Uterus (tissue), 3 donors: ENCODE measurements at regions not wholly inside any gene's neighbourhood (a gene's known extent, or its start where the extent isn't known, plus 50 kb on each side); places are given as distances from the start of the nearest gene placed in this dataset.

Experiments used
- DNase-seq, 2 donors: peaks; one replicate each; pipeline ENCODE4 v3.0.0-alpha.2; 2019 to 2020
- H3K27ac ChIP-seq, 2 donors: fragments of 200-600 bp; sonication (generic); 1 replicate in 1 of 2; 2 replicates in 1 of 2; pipeline ENCODE4 v1.5.1; 2016 to 2018
- H3K27me3 ChIP-seq, 2 donors: fragments of 200-600 bp; sonication (generic); one replicate each; pipeline ENCODE4 v1.5.1; 2018 to 2019; ENCODE audit warnings: control low read depth in 1 of 2
- H3K36me3 ChIP-seq, 2 donors: fragments of 200-600 bp; sonication (generic); one replicate each; pipeline ENCODE4 v1.5.1; 2019; ENCODE audit warnings: control low read depth in 1 of 2
- H3K4me1 ChIP-seq, 2 donors: fragments of 200-600 bp; sonication (generic); one replicate each; pipeline ENCODE4 v1.5.1; 2018 to 2019; ENCODE audit warnings: control low read depth in 1 of 2
- H3K4me3 ChIP-seq, 2 donors: fragments of 200-600 bp; sonication (generic); 1 replicate in 1 of 2; 2 replicates in 1 of 2; pipeline ENCODE4 v1.5.1; 2018 to 2019; ENCODE audit warnings: mild to moderate bottlenecking in 1 of 2
- H3K9me3 ChIP-seq, 2 donors: fragments of 200-600 bp; sonication (generic); one replicate each; pipeline ENCODE4 v1.5.1; 2019; ENCODE audit warnings: control low read depth in 1 of 2
- POLR2A ChIP-seq, 2 donors: fragments of 450-650 bp; IDR thresholded peaks; one replicate each; pipeline ENCODE4 v1.6.1; 2016; ENCODE audit warnings: antibody characterized with exemption in 2 of 2, mild to moderate bottlenecking in 1 of 2, moderate library complexity in 1 of 2
- intact Hi-C: fragments of 100-400 bp; cut with DNase I; formaldehyde crosslinking; loops from one replicate; pipeline ENCODE4 v1.15.1; 2023; ENCODE audit warnings: low total_unique reads
- TF ChIP-seq, protein P1 (sequence below), 4 experiments: fragments of 200-600 bp in 2 of 4; fragments of 450-650 bp in 2 of 4; sonication (generic) in 2 of 4; IDR thresholded peaks; one replicate each; pipeline ENCODE4 v1.5.1; 2016 to 2019; ENCODE audit warnings: antibody characterized with exemption in 4 of 4, mild to moderate bottlenecking in 2 of 4, moderate library complexity in 1 of 4
- donor health status: DM: yes; HTN: yes; CAD: no.

DNA sequence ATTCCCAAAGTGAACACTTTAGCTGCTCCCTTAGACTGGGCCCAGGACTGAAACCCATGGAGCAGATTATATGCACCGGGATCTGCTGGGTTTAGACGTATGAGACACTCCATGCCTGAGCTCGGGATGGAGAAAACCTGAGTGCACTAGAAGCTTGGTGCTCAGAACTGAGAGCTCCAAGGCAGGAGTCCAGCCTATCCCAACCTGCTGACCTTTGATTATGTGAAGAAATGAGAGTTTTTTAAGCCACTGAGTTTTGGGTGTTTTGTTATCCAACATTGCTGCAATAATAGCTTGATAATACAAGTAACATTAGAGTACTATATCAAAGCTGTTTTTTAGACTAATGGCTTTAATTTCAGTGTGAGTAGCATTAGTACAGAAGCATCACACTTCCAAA is 131.5 kb upstream of the KCNK1 start:
- H3K27ac ChIP-seq = no peak overlapping the region
- no peaks in the 10 kb centered on the region for H3K4me1 ChIP-seq
- no peaks in the 10 kb centered on the region for H3K36me3 ChIP-seq
- no peak overlapping the region for H3K4me3 ChIP-seq
- intact Hi-C loops = no loop called here
- H3K9me3 ChIP-seq = no peaks in the 10 kb centered on the region
- no peak for DNase-seq
- H3K27me3 ChIP-seq = no peaks in the 10 kb centered on the region
- TF ChIP-seq, protein P1, sequence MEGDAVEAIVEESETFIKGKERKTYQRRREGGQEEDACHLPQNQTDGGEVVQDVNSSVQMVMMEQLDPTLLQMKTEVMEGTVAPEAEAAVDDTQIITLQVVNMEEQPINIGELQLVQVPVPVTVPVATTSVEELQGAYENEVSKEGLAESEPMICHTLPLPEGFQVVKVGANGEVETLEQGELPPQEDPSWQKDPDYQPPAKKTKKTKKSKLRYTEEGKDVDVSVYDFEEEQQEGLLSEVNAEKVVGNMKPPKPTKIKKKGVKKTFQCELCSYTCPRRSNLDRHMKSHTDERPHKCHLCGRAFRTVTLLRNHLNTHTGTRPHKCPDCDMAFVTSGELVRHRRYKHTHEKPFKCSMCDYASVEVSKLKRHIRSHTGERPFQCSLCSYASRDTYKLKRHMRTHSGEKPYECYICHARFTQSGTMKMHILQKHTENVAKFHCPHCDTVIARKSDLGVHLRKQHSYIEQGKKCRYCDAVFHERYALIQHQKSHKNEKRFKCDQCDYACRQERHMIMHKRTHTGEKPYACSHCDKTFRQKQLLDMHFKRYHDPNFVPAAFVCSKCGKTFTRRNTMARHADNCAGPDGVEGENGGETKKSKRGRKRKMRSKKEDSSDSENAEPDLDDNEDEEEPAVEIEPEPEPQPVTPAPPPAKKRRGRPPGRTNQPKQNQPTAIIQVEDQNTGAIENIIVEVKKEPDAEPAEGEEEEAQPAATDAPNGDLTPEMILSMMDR (IDR thresholded peaks at IDR 0.05) = no peak
- TF ChIP-seq POLR2A (IDR thresholded peaks at IDR 0.05) = no peak

DNA sequence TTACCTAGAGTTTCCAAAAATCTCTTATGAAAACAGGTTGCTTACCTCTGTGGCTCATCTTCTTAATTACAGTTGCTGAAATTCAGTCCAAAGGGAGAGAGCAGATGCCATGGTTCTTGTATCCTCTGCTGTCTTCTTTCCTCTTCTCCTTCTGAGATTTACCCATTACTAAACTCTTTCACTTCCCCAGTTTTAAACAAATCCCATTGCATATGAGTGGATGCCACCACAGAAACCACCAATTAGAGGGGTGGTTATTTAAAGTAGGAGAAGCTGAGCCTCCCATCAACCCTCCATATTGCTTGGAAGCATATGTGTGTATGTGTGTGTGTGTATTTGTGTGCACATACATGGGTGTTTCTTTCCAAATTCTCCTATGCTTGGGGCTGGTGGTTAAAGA is 128.5 kb upstream of the KCNK1 start:
- no peaks in the 10 kb centered on the region for H3K27me3 ChIP-seq
- H3K4me1 ChIP-seq = no peaks in the 10 kb centered on the region
- H3K27ac ChIP-seq = no peak overlapping the region
- intact Hi-C loops = no loop called here
- no peak for TF ChIP-seq POLR2A (IDR thresholded peaks at IDR 0.05)
- TF ChIP-seq, protein P1 (IDR thresholded peaks at IDR 0.05) = no peak
- no peaks in the 10 kb centered on the region for H3K36me3 ChIP-seq
- DNase-seq = no peak
- H3K9me3 ChIP-seq = no peaks in the 10 kb centered on the region
- H3K4me3 ChIP-seq = no peak overlapping the region

- H3K4me1 ChIP-seq = no peaks in the 10 kb centered on the region
- H3K36me3 ChIP-seq = no peaks in the 10 kb centered on the region
- intact Hi-C loops = no loop called here
- TF ChIP-seq, protein P1 (IDR thresholded peaks at IDR 0.05) = no peak
- TF ChIP-seq POLR2A (IDR thresholded peaks at IDR 0.05) = no peak
- no peaks in the 10 kb centered on the region for H3K9me3 ChIP-seq
- no peak overlapping the region for H3K27ac ChIP-seq
- H3K4me3 ChIP-seq = no peak overlapping the region
- DNase-seq = no peak
- H3K27me3 ChIP-seq = no peaks in the 10 kb centered on the region
These were observed 128.0 kb upstream of the KCNK1 start for GRCh38 chr1:233485809-233486398.

- H3K27ac ChIP-seq = no peak overlapping the region
- intact Hi-C loops = no loop called here
- no peaks in the 10 kb centered on the region for H3K27me3 ChIP-seq
- no peaks in the 10 kb centered on the region for H3K4me1 ChIP-seq
- TF ChIP-seq POLR2A (IDR thresholded peaks at IDR 0.05) = no peak
- TF ChIP-seq, protein P1 (IDR thresholded peaks at IDR 0.05) = no peak
- no peak for DNase-seq
- no peaks in the 10 kb centered on the region for H3K36me3 ChIP-seq
- no peak overlapping the region for H3K4me3 ChIP-seq
- H3K9me3 ChIP-seq = no peaks in the 10 kb centered on the region
These were observed 126.5 kb upstream of the KCNK1 start for GRCh38 chr1:233487408-233487807.

DNA sequence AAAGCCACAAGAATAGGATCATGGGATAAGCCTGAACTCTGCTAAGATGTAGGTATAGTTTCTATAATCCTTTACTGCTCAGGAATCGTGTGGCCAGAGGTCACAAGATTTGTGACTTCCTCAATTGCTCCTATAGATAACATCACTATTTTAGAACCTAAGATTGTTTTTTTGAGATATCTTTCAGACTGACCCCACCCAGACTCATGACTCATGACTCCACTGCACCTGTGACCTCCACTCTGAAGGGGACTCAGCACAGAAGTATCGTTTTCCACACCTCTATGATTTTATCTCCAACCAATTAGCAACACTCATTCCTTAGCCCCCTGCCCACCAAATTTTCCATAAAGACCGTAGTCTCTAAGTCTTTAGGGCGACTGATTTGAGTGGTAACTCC is 124.5 kb upstream of the KCNK1 start:
- no peak overlapping the region for H3K27ac ChIP-seq
- no peak for TF ChIP-seq POLR2A (IDR thresholded peaks at IDR 0.05)
- TF ChIP-seq, protein P1 (IDR thresholded peaks at IDR 0.05) = no peak
- no peak for DNase-seq
- H3K4me1 ChIP-seq = peaks cover 0 to 2% of the 10 kb centered on the region in 2 donors
- intact Hi-C loops = no loop called here
- H3K4me3 ChIP-seq = no peak overlapping the region
- no peaks in the 10 kb centered on the region for H3K36me3 ChIP-seq
- no peaks in the 10 kb centered on the region for H3K27me3 ChIP-seq
- H3K9me3 ChIP-seq = no peaks in the 10 kb centered on the region
